Lower leg skin (tissue), 4 donors: ENCODE measurements at regions not wholly inside any gene's neighbourhood (a gene's known extent, or its start where the extent isn't known, plus 50 kb on each side); places are given as distances from the start of the nearest gene placed in this dataset.
A peak's percentile ranks its signal among the peaks of the same experiment; 100 is the strongest.
"Not testable (repeated sequence)": the region's sequence is repeated elsewhere in the genome, so short reads cannot be mapped to it uniquely, and the experiment has no call there.

Experiments used
- DNase-seq, 2 donors: peaks; one replicate each; pipeline ENCODE4 v3.0.0-alpha.2; 2019; ENCODE audit warnings: low spot score in 2 of 2
- H3K4me3 ChIP-seq: fragments of 200-600 bp; sonication (generic); 2 replicates; pipeline ENCODE4 v1.5.1; 2017; ENCODE audit warnings: mild to moderate bottlenecking, low read depth; ENCODE audit not compliant: poor library complexity, severe bottlenecking
- CTCF ChIP-seq, 3 donors: fragments of 450-650 bp; IDR thresholded peaks; one replicate each; pipeline ENCODE4 v1.5.1; 2016; ENCODE audit warnings: antibody characterized with exemption in 3 of 3, mild to moderate bottlenecking in 3 of 3, moderate library complexity in 2 of 3
- POLR2A ChIP-seq, 2 donors: fragments of 450-650 bp; IDR thresholded peaks; one replicate each; pipeline ENCODE4 v1.6.1; 2016 to 2017; ENCODE audit warnings: antibody characterized with exemption in 2 of 2, mild to moderate bottlenecking in 1 of 2, moderate library complexity in 1 of 2
- WGBS, 2 donors: methylation state at CpG; one replicate each; pipeline ENCODE4 v1.1.5; 2018; 5-methylcytosine and 5-hydroxymethylcytosine counted together
- intact Hi-C: fragments of 100-400 bp; cut with DNase I; formaldehyde crosslinking; loops from one replicate; pipeline ENCODE4 v1.15.0; 2023; ENCODE audit warnings: low total_unique reads

GRCh38 chr20:53887973-53888372 is 182.4 kb downstream of the BCAS1 start:
- peak in 1 of 2 donors; percentile 37 for DNase-seq
- 93 to 96% methylated on average over 10 of the region's 10 CpGs for WGBS, 2 donors
- no peak overlapping the region for H3K4me3 ChIP-seq
- TF ChIP-seq POLR2A (IDR thresholded peaks at IDR 0.05), result no peak
- intact Hi-C loops, result no loop called here

GRCh38 chr20:53884859-53885541 is 185.4 kb downstream of the BCAS1 start:
- DNase-seq, result peak in 1 of 2 donors; percentile 58
- intact Hi-C loops, result no loop called here
- TF ChIP-seq CTCF (IDR thresholded peaks at IDR 0.05) (no peak), POLR2A (IDR thresholded peaks at IDR 0.05) (no peak)
- H3K4me3 ChIP-seq, result no peak overlapping the region
- WGBS, 2 donors, result 73 to 88% methylated on average over 10 of the region's 10 CpGs

GRCh38 chr20:53883098-53883911 is 187.1 kb downstream of the BCAS1 start:
- no peak overlapping the region for H3K4me3 ChIP-seq
- DNase-seq, result peak in 1 of 2 donors; percentile 36
- 78 to 84% methylated on average over 5 of the region's 5 CpGs for WGBS, 2 donors
- intact Hi-C loops, result no loop called here
- TF ChIP-seq POLR2A (IDR thresholded peaks at IDR 0.05), result no peak
- TF ChIP-seq CTCF (IDR thresholded peaks at IDR 0.05), result no peak

GRCh38 chr20:53882438-53882986 is 187.9 kb downstream of the BCAS1 start:
- intact Hi-C loops, DNase-seq, H3K4me3 ChIP-seq: not testable (repeated sequence)
- WGBS, 2 donors, result 95 to 97% methylated on average over 5 of the region's 5 CpGs

- WGBS, 2 donors, result 89 to 93% methylated on average over 3 of the region's 3 CpGs
Observed at GRCh38 chr20:53881362-53881761, 189.0 kb downstream of the BCAS1 start.

GRCh38 chr20:53880108-53880641 is 190.2 kb downstream of the BCAS1 start:
- TF ChIP-seq POLR2A (IDR thresholded peaks at IDR 0.05) (no peak), CTCF (IDR thresholded peaks at IDR 0.05) (no peak)
- intact Hi-C loops, result no loop called here
- no peak for DNase-seq
- no peak overlapping the region for H3K4me3 ChIP-seq
- 84 to 88% methylated on average over 9 of the region's 9 CpGs for WGBS, 2 donors

More at GRCh38 chr20:53881362-53881761, 189.0 kb downstream of the BCAS1 start:
- TF ChIP-seq POLR2A (IDR thresholded peaks at IDR 0.05), result no peak
- no peak for TF ChIP-seq CTCF (IDR thresholded peaks at IDR 0.05)
- no peak overlapping the region for H3K4me3 ChIP-seq
- intact Hi-C loops, result no loop called here
- DNase-seq, result no peak
